ENCODE measurements at regions not wholly inside any gene's neighbourhood (a gene's known extent, or its start where the extent isn't known, plus 50 kb on each side); places are given as distances from the start of the nearest gene placed in this dataset.

GRCh38 chr1:57532299-57532698 is 108.4 kb upstream of the DAB1 start:
- TF ChIP-seq POLR2A (IDR thresholded peaks at IDR 0.05): no peak
- TF ChIP-seq CTCF (IDR thresholded peaks at IDR 0.05 in 8 of 11, conservative IDR thresholded peaks at IDR 0.05 in 3 of 11): no peak
- no peak for TF ChIP-seq POLR2AphosphoS5 (IDR thresholded peaks at IDR 0.05)

Measured in spleen (tissue), 7 donors.